Right lobe of liver (tissue), 6 donors: ENCODE measurements at regions not wholly inside any gene's neighbourhood (a gene's known extent, or its start where the extent isn't known, plus 50 kb on each side); places are given as distances from the start of the nearest gene placed in this dataset.

Experiments
- ATAC-seq, 4 donors: fragments of 200-7000 bp; cut with Tn5 transposase; one replicate each; pipeline ENCODE4 v1.9.1; 2020; ENCODE audit warnings: mild to moderate bottlenecking in 4 of 4, moderate library complexity in 4 of 4
- DNase-seq, 3 donors: peaks; one replicate each; pipeline ENCODE4 v3.0.0-alpha.2; 2020
- H3K27ac ChIP-seq, 3 donors: fragments of 200-600 bp; one replicate each; pipeline ENCODE4 v1.8.0; 2022
- H3K27me3 ChIP-seq, 2 donors: fragments of 200-600 bp; one replicate each; pipeline ENCODE4 v1.8.0; 2022
- H3K36me3 ChIP-seq, 4 donors: fragments of 200-600 bp; sonication (generic) in 1 of 4; one replicate each; pipeline versions ENCODE4 v1.5.1 to v1.8.0; 2017 to 2022; ENCODE audit warnings: control low read depth in 1 of 4
- H3K4me1 ChIP-seq, 4 donors: fragments of 200-600 bp; sonication (generic) in 1 of 4; one replicate each; pipeline versions ENCODE4 v1.5.1 to v1.8.0; 2017 to 2022; ENCODE audit warnings: control low read depth in 1 of 4
- H3K4me3 ChIP-seq, 3 donors: fragments of 200-600 bp; one replicate each; pipeline ENCODE4 v1.8.0; 2022
- H3K9me3 ChIP-seq, 4 donors: fragments of 200-600 bp; sonication (generic) in 1 of 4; one replicate each; pipeline versions ENCODE4 v1.5.1 to v1.8.0; 2017 to 2022; ENCODE audit warnings: control low read depth in 1 of 4
- CTCF ChIP-seq, 4 donors: fragments of 200-600 bp in 3 of 4; fragments of 450-650 bp in 1 of 4; IDR thresholded peaks; one replicate each; pipeline versions ENCODE4 v1.5.1 to v1.8.0; 2016 to 2022; ENCODE audit warnings: antibody characterized with exemption in 4 of 4, mild to moderate bottlenecking in 2 of 4
- POLR2A ChIP-seq: fragments of 450-650 bp; IDR thresholded peaks from one replicate; pipeline ENCODE4 v1.6.1; 2017; ENCODE audit warnings: antibody characterized with exemption, mild to moderate bottlenecking
- WGBS: methylation state at CpG from one replicate; pipeline ENCODE4 v1.1.6; 2018; ENCODE audit warnings: low coverage, low lambda C conversion rate; ENCODE audit not compliant: insufficient coverage; ENCODE audit errors: missing lambda C conversion rate; 5-methylcytosine and 5-hydroxymethylcytosine counted together
- intact Hi-C, 2 donors: fragments of 100-400 bp; cut with DNase I; formaldehyde crosslinking; loops; one replicate each; pipeline versions ENCODE4 v1.11.2 to v1.14.1; 2022
- donor health status: DM: no; HTN: yes; CAD: no.
- donor health status: DM: no; HTN: no; CAD: no.
- donor health status: DM: no; HTN: no; CAD: no.
- donor health status: DM: no; HTN: yes; CAD: no.
- donor health status: DM: no; HTN: yes; CAD: no.

DNA sequence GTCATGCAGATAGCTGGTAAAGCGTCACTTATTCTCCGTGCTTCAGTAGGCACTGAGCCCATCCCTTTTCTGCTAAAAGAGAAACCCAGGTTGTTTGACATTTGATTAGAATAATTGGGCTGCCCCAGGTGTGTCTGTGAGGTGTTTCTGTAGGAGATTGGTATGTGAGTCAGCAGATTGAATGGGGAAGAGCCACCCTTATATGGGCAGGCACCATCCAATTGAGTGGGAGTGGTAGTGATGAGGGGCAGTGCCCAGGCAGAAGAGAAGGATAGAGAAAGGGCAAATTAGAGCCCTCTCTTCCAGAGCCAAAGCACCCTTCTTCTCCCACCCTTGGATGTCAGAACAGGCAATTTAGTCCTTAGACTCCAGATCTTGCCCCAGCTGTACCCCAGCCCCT, 384.3 kb upstream of the GBE1 start:
- Histone ChIP-seq H3K27ac (no peak overlapping the region), H3K4me3 (no peak overlapping the region), H3K9me3 (no peaks in the 10 kb centered on the region), H3K36me3 (no peaks in the 10 kb centered on the region), H3K27me3 (no peaks in the 10 kb centered on the region), H3K4me1 (no peaks in the 10 kb centered on the region)
- DNase-seq (no peak), ATAC-seq (no peak)
- 71% methylated on average over 2 of the region's 2 CpGs for WGBS
- intact Hi-C loops, result no loop called here
- TF ChIP-seq POLR2A (no peak), CTCF (IDR thresholded peaks at IDR 0.05) (no peak)

GRCh38 chr3:82144811-82145210, 383.4 kb upstream of the GBE1 start:
- intact Hi-C loops, result no loop called here
- 47% methylated on average over 3 of the region's 3 CpGs for WGBS

DNA sequence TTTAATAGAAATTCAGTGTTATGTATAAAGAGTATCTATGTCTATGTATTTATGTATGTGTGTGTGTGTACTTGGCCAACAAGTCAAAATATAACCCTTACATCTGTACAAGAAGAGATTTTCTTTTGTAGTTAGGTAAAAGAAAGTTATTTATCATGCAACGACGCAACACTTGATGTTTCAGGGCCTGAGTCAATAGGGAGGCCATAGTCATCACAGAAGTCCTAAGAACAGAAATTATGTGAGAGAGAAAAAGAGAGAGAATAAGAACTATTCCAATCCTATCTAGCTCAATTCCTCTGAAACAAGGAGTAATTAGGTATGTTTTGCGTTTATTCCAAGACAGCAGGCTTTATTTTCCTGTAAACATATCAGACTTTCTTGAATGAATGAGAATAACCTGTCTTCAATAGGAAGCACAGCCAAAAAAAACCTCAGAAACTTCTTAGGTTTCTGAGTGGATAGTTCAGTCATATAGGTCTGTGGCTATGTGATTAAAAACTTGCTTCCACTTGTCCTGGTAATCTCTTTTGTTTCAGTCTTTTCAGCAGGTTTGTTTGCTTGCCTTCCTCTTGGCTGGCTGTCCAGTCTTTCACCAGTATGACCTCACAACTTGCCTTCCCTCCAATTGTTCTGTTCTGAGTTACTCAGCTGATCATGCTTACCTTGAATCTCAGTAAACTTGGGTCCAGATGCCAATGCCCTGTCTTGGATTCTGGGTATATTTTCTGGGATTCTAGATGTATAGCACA, 382.4 kb upstream of the GBE1 start:
- Histone ChIP-seq H3K36me3 (no peaks in the 10 kb centered on the region), H3K27ac (no peak overlapping the region), H3K9me3 (no peaks in the 10 kb centered on the region), H3K27me3 (no peaks in the 10 kb centered on the region), H3K4me3 (no peak overlapping the region), H3K4me1 (no peaks in the 10 kb centered on the region)
- DNase-seq (no peak), ATAC-seq (peak in 2 of 4 donors; percentile 20 to 64)
- WGBS, result 77% methylated on average over 3 of the region's 3 CpGs
- intact Hi-C loops, result no loop called here
- no peak for TF ChIP-seq CTCF (IDR thresholded peaks at IDR 0.05)
- TF ChIP-seq POLR2A, result no peak

More at GRCh38 chr3:82144811-82145210, 383.4 kb upstream of the GBE1 start:
- no peak for TF ChIP-seq POLR2A
- no peak for TF ChIP-seq CTCF (IDR thresholded peaks at IDR 0.05)
- H3K27me3 ChIP-seq, result no peaks in the 10 kb centered on the region
- H3K36me3 ChIP-seq, result no peaks in the 10 kb centered on the region
- ATAC-seq (no peak), DNase-seq (no peak)
- H3K27ac ChIP-seq, result no peak overlapping the region
- H3K4me3 ChIP-seq, result no peak overlapping the region
- H3K4me1 ChIP-seq, result no peaks in the 10 kb centered on the region
- no peaks in the 10 kb centered on the region for H3K9me3 ChIP-seq

DNA sequence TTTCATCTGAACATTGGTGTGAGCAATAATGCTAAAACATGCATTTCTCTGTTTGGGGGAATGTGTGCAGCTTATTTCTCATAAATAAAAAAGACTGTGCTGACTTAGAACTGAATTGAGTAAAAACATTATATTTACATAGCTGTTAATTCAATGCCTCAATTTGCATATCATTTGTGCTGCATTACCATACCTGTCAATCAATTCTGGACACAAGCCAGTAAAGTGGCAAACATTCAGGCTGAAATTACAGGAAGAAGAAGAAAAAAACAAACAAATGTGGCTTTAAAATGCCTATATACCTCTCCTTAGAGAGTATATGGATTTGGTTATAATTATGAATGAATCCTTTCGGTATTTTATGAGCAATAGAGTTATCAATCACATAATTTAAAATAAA, 380.1 kb upstream of the GBE1 start:
- intact Hi-C loops, result no loop called here
- Histone ChIP-seq H3K36me3 (no peaks in the 10 kb centered on the region), H3K27me3 (no peaks in the 10 kb centered on the region), H3K4me3 (no peak overlapping the region), H3K27ac (no peak overlapping the region), H3K4me1 (no peaks in the 10 kb centered on the region), H3K9me3 (no peaks in the 10 kb centered on the region)
- ATAC-seq, result no peak
- DNase-seq, result no peak
- TF ChIP-seq CTCF (IDR thresholded peaks at IDR 0.05), result no peak
- no peak for TF ChIP-seq POLR2A
- 100% methylated on average over 1 of the region's 1 CpG for WGBS
